NT2/D1 (cell line): ENCODE measurements at regions not wholly inside any gene's neighbourhood (a gene's known extent, or its start where the extent isn't known, plus 50 kb on each side); places are given as distances from the start of the nearest gene placed in this dataset.

Experiments used
- SUZ12 ChIP-seq: IDR thresholded peaks from 2 replicates; pipeline ENCODE4 v1.6.1; 2011; ENCODE audit not compliant: insufficient read length, insufficient read depth; ENCODE audit errors: extremely low read depth
- YY1 ChIP-seq: IDR thresholded peaks from 2 replicates; pipeline ENCODE4 v1.6.1; 2011; ENCODE audit not compliant: insufficient read length, insufficient read depth

DNA sequence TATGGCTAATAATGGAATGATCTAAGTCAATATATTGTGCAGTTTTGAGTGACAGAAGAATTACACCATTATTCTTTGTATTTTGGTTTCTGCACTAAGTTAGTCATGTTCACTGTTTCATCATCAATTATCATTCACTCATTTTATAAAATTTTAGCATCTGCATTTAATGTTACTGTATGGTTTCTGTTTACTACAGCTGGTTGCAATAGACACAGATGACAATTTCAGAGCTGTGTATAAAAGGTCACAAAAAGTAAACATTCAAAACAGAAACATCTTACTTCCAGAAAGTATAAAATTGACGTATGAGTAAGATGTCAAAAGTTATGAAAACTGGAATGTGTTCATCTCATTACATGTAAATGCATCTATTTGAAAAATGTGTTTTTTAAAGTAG lies 111.1 kb upstream of the GBE1 start:
- TF ChIP-seq YY1 (no peak), SUZ12 (no peak)
